ENCODE measurements at regions not wholly inside any gene's neighbourhood (a gene's known extent, or its start where the extent isn't known, plus 50 kb on each side); places are given as distances from the start of the nearest gene placed in this dataset.

GRCh38 chr9:108069991-108070390 lies 580.4 kb upstream of the KLF4 start:
- TF ChIP-seq CTCF (IDR thresholded peaks at IDR 0.05) (no peak), POLR2A (IDR thresholded peaks at IDR 0.05) (no peak)

Data from vagina (tissue), 2 donors.